VCaP (cell line): ENCODE measurements at regions not wholly inside any gene's neighbourhood (a gene's known extent, or its start where the extent isn't known, plus 50 kb on each side); places are given as distances from the start of the nearest gene placed in this dataset.

Experiments
- H3K27ac ChIP-seq: fragments of 450-650 bp; 2 replicates; pipeline ENCODE4 v1.5.1; 2017
- CTCF ChIP-seq: fragments of 450-650 bp; conservative IDR thresholded peaks from 2 replicates; pipeline ENCODE4 v1.5.1; 2017; ENCODE audit warnings: mild to moderate bottlenecking, moderate library complexity

- no peak for TF ChIP-seq CTCF
- H3K27ac ChIP-seq, result peak overlapping the region; percentile 3; the same call in 1 of the 2 replicates
Observed at GRCh38 chr22:19580291-19580890, 56.2 kb upstream of the CLDN5 start.

- no peak overlapping the region for H3K27ac ChIP-seq
- no peak for TF ChIP-seq CTCF
Observed at GRCh38 chr22:19582033-19582693, 58.0 kb upstream of the CLDN5 start.

GRCh38 chr22:19586922-19587684, 62.9 kb upstream of the CLDN5 start:
- H3K27ac ChIP-seq, result no peak overlapping the region
- TF ChIP-seq CTCF, result no peak

GRCh38 chr22:19590696-19591095, 66.5 kb upstream of the CLDN5 start:
- no peak overlapping the region for H3K27ac ChIP-seq
- no peak for TF ChIP-seq CTCF

- TF ChIP-seq CTCF, result no peak
- no peak overlapping the region for H3K27ac ChIP-seq
Observed at GRCh38 chr22:19591568-19591967, 67.4 kb upstream of the CLDN5 start.

GRCh38 chr22:19592464-19592863, 68.3 kb upstream of the CLDN5 start:
- no peak for TF ChIP-seq CTCF
- H3K27ac ChIP-seq, result no peak overlapping the region

GRCh38 chr22:19593991-19594569, 69.9 kb upstream of the CLDN5 start:
- no peak overlapping the region for H3K27ac ChIP-seq
- TF ChIP-seq CTCF, result no peak
